ENCODE measurements at regions not wholly inside any gene's neighbourhood (a gene's known extent, or its start where the extent isn't known, plus 50 kb on each side); places are given as distances from the start of the nearest gene placed in this dataset.

- DNase-seq, result no peak
These were observed 124.9 kb upstream of the HDAC9 start for GRCh38 chr7:18370633-18371032.

GRCh38 chr7:18378989-18379605 is 116.5 kb upstream of the HDAC9 start:
- DNase-seq, result no peak

DNA sequence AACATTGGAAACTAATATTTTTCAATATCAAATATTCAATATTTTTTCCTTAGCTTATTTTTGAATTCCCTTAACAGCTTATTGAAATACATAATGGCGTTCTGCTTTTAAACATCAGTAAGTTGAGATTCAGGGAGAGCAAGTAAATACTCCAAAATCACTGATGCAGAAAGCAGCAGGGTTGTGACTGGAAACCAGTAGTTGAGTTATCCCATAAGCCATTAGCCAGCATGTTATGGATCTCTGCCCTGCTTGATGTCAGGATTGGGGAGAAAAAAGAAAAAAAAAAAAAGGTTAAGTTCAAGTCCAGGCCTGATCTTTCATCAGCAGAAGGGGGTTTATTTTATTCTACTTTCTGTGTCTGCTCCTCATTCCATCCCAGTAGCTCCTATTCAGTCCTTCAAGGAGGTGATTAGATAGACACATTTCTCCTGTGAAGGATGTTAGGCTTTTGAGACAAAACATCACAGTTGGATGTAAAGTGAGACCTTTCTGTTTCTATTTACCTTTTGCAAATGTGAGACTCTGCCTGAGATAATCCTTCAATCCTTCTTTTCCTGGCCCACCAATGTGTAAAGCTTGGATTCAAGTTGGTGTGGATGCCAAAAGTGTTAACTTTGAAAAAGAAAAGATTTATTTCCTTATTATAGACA is 110.9 kb upstream of the HDAC9 start:
- DNase-seq, result no peak

- DNase-seq, result no peak
These were observed 108.9 kb upstream of the HDAC9 start for GRCh38 chr7:18386607-18387006.

GRCh38 chr7:18387191-18387735 is 108.3 kb upstream of the HDAC9 start:
- DNase-seq, result no peak

DNA sequence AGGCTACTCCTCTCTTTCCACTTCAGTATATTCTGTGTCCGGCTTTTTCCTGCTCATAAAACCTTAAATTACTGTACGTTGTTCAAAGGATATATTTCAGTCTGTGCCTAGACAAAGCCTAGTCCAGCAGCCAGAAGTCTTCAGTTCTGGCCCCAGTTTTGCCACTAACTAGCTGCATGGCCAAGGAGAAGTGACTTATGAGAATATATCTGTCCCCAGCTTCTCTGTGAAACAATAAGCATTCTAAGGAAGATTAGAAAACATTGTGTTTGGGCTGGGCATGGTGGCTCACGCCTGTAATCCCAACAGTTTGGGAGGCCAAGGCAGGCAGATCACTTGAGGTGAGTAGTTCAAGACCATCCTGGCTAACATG is 105.0 kb upstream of the HDAC9 start:
- DNase-seq, result no peak

- no peak for DNase-seq
These were observed 102.0 kb upstream of the HDAC9 start for GRCh38 chr7:18393465-18394118.

- no peak for DNase-seq
These were observed 99.7 kb upstream of the HDAC9 start for GRCh38 chr7:18395868-18396267.

GRCh38 chr7:18396953-18397352 is 98.6 kb upstream of the HDAC9 start:
- DNase-seq, result no peak

GRCh38 chr7:18399436-18400235 is 95.9 kb upstream of the HDAC9 start:
- no peak for DNase-seq

DNA sequence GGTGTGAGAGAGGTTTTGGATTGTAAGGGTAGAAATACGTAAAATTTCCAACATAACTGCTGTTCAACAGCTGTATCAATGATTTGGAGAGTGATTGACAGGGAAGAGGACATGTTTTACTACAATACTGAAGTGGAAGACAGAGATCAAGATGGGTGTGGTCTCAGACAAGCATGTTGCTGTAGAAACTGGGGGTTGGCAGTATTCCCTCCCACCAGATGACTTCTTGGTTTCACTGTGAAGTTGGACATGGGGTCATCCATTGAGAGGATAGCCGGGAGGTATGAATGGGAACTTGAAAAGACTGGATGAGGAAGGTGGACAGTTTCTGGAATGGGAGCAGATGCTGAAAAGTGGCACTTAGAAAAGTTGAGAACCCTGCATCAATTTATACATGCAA is 95.3 kb upstream of the HDAC9 start:
- DNase-seq, result no peak

DNA sequence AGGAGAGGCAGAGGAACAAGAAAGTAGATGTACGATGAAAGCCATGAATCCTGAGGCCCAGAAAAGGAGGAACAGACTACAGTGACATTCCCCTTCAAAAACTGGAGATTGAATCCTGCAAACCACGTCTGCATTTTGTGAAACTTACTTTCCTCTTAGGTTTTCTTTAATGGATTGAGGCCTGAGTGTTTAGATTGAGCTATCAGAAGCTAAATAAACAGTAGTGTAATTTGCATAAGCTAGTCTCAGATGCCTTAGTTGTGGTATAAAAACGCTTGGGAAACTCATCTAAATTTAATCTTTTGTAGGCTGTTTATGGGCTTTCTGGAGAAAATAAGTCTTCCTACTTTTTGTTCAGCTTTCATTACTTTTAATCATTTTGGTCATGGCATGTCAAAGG is 94.8 kb upstream of the HDAC9 start:
- DNase-seq, result no peak

DNA sequence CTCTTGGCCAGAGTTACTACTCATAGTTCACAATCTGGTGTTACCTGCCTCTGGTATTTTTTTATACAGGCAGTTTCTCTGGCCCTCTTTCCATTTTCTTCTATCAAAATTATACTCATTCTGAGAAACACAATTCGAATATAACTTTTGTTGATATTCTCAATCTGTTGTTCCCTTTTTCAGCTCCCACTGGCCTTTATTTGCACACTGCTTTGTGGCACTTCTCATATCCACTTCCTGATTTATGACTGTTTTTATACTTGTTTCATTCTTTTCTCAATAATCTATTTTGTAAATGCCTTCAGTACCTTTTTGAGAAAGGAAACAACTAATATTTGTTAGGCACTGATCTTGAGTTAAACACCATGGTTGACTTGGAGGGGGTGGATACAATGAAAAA is 93.8 kb upstream of the HDAC9 start:
- DNase-seq, result no peak

DNA sequence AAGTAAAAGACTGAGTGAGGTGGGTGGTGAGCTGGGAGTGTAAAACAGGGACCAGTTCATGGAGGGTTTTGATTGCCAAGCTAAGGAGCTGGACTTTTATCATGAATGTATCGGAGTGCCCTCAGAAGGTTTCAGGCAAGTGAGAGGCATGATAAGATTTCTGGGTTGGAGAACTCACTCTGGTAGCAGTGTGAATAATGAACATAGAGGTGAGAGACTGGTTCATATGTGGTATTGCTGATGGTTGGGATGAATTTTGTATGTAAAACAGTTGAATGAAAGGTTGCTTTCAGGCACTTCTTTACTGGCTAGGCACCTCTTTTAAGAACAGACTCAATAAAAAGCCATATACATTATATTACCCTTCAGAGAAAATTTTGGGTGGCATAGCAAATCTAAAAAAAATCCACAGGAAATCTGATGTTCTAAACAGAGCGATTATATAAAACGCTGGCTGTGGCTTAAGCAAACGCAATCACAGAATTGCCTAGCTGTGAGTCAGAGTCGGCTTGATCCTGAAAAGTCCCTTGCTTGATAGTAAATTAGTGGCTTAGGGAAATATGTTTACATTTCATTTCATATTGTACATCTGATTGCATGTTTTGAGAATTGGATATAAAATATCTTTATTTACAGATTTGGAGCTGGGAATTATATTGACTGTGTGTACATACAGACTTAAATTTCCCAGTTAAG is 92.9 kb upstream of the HDAC9 start:
- no peak for DNase-seq

DNA sequence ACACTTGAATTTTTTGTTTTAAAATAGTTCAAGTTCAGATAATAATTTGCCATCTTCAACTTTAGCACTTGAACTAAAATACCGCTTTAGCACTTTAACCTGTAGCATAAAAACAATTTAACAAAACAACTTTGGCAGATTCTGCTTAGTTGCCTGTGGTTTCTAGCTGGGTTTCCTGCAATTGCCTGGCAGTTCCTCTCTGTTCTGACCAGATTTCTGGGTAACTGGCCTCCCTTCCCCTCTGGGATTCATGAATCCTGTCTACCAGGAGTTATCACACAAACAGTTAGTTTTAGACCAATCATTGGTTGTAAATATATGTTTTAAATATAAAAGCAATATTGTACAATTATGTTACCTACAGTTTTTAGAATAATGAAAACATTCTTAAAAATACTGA is 89.8 kb upstream of the HDAC9 start:
- no peak for DNase-seq

- DNase-seq, result no peak
These were observed 88.2 kb upstream of the HDAC9 start for GRCh38 chr7:18407385-18407784.

DNA sequence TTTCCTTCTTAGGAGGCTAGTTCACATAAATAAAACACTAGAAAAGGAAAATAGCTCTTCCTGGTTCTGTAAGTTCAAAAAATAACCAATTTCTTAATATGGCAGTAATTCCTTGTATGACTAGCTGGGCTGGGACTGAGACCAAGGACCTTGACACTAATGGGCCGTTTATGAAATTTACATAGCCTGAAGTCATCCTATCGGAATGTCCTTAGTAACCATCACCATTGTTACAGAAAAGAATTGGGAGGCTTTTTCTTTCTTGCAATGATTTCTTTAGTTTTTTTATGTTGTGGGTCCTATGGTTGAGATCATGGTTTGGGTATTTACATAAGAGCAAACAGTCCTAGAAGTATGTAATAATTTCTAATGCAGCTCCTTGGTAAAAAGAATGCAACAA is 87.1 kb upstream of the HDAC9 start:
- no peak for DNase-seq

- no peak for DNase-seq
These were observed 86.7 kb upstream of the HDAC9 start for GRCh38 chr7:18408868-18409267.

DNA sequence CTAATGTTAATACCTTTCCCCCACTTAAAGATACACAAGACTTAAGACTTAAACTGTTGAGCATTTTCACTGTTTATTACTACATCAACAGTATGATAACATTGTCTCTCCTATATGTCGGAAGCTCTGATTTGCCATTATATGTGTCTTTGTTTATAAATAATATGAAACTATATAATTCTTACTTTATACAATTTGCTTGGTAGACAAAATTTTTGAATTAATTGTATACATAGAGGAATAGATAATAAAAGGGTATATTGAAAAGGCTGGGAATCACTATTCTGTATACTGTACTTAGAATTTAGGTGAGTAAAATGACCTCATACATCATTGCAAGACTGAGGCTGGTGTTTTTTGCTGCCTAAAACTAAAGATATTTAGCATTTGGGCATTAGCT is 82.1 kb upstream of the HDAC9 start:
- no peak for DNase-seq

DNA sequence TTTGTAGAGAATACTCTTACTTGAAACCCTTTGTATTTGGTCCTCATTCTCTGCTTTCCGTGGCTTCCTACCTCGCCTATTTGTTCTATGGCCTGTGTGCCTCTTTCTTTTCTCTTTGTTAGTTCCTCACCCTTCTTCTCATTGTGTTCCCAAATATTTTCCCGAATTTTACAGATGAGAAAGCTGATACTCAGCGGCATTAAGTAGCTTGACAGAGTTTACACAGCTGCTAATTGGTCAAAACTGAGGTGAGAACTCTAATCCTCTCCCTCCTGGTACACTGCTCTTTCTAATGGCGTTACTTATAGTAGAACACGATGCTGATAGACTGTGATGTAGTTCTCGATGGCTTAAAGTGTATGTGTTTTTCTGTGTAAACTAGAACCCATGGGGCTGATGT is 80.7 kb upstream of the HDAC9 start:
- DNase-seq, result no peak

GRCh38 chr7:18416988-18417387 is 78.6 kb upstream of the HDAC9 start:
- DNase-seq, result no peak

GRCh38 chr7:18419456-18419855 is 76.1 kb upstream of the HDAC9 start:
- DNase-seq, result no peak

DNA sequence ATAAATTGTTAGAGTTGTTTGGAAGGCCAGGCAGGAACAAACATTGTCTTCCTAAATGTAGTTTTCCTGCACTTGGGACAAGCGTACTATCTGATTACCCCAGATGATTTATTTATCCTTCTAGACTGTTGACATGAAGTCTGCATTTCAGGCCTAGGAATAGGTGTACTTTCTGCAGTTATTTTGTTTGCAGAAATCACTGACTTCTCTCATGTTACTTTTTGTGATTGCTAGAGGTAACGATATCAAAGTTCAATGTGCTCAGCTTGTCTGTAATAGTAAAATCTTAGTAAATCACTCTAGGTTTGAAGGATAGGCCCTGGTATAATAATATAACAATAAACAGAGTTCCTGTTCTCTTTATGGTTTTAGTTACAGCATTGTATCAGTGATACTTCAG is 75.4 kb upstream of the HDAC9 start:
- no peak for DNase-seq

Measured in T1000 (cell line).